ENCODE measurements at regions not wholly inside any gene's neighbourhood (a gene's known extent, or its start where the extent isn't known, plus 50 kb on each side); places are given as distances from the start of the nearest gene placed in this dataset.
A peak's percentile ranks its signal among the peaks of the same experiment; 100 is the strongest.

DNA sequence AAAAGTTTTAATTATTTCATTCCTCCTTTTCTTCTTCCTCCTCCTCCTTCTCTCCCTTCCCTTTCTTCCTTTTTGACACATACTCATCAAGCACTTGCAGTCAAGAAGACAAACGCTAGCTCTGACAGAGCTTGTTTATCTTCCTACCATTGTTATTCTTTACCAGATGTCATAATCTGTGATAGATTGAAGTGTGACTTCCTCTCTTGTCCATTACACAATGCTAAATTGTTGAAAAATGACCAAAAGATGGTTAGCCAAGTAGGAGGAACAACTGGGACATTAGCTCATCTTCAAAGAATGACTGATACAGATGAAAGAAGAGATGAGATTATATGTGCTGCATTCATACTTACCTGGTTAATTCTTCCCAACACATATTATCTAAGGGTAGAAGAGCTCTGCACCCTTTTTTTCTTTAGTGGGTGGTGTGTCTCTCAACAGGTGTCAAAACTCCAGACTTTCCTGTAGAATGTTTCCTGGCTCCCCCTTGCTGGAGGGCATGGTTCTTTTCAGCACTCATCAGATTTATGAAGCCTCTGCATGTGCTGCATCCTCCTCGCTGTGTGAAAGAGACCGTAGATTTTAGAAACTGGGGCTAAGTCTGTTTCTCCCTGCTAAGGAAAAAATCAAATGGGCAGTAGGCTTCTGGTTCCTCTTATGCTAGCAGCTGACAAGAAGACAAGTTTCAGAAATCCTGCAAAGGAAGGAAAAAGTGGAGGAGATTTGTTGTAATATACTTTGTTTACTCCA is 147.1 kb downstream of the TMX1 start:
- Histone ChIP-seq H3K27ac (ENCODE audit: extremely low read depth, low read depth, low read length) (no peak overlapping the region), H3K36me3 (ENCODE audit: control insufficient read depth in 2 of 2, insufficient read depth in 1 of 2, low read length in 2 of 2) (no peaks in the 10 kb centered on the region), H3K4me1 (ENCODE audit: control insufficient read depth, insufficient read depth, low read length) (no peaks in the 10 kb centered on the region), H3K4me3 (ENCODE audit: low read depth, low read length) (no peak overlapping the region), H3K9me3 (ENCODE audit: control insufficient read depth, insufficient read depth, low read depth, low read length) (no peaks in the 10 kb centered on the region)
- no peak for TF ChIP-seq ZBTB11 (tag by site-specific recombination; conservative IDR thresholded peaks at IDR 0.05; ENCODE audit: low read depth)
- peak; percentile 22; the same call in 1 of the 2 replicates for TF ChIP-seq SCRT2 (tag by site-specific recombination; IDR thresholded peaks at IDR 0.05)
- TF ChIP-seq, protein P1, sequence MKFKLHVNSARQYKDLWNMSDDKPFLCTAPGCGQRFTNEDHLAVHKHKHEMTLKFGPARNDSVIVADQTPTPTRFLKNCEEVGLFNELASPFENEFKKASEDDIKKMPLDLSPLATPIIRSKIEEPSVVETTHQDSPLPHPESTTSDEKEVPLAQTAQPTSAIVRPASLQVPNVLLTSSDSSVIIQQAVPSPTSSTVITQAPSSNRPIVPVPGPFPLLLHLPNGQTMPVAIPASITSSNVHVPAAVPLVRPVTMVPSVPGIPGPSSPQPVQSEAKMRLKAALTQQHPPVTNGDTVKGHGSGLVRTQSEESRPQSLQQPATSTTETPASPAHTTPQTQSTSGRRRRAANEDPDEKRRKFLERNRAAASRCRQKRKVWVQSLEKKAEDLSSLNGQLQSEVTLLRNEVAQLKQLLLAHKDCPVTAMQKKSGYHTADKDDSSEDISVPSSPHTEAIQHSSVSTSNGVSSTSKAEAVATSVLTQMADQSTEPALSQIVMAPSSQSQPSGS (tag by site-specific recombination; IDR thresholded peaks at IDR 0.05; ENCODE audit: low read depth): no peak
- TF ChIP-seq ZNF174 (tag by site-specific recombination; IDR thresholded peaks at IDR 0.05): no peak
- no peak for TF ChIP-seq ZNF792 (tag by site-specific recombination; IDR thresholded peaks at IDR 0.05)
- ChIA-PET POLR2A (interaction anchor here (0.6 kb wide), 1 partner anchor 189 kb away, joined by 3 read pairs; no protein-coding TSS in a partner anchor), CTCF (interaction anchor here (0.6 kb wide), 1 partner anchor 12 kb away, joined by 5 read pairs; no protein-coding TSS in a partner anchor)

- H3K4me3 ChIP-seq (ENCODE audit: low read depth, low read length): no peak overlapping the region
- no peaks in the 10 kb centered on the region for H3K4me1 ChIP-seq (ENCODE audit: control insufficient read depth, insufficient read depth, low read length)
- H3K9me3 ChIP-seq (ENCODE audit: control insufficient read depth, insufficient read depth, low read depth, low read length): no peaks in the 10 kb centered on the region
- ChIA-PET POLR2A (no interaction called here), CTCF (no interaction called here)
- no peak for TF ChIP-seq GLIS2 (tag by site-specific recombination; IDR thresholded peaks at IDR 0.05)
- no peak for TF ChIP-seq GLI4 (tag by site-specific recombination; IDR thresholded peaks at IDR 0.05)
- no peak for TF ChIP-seq ZNF394 (tag by site-specific recombination; IDR thresholded peaks at IDR 0.05; ENCODE audit: borderline replicate concordance)
- no peak for TF ChIP-seq ZNF629 (tag by site-specific recombination; IDR thresholded peaks at IDR 0.05)
- TF ChIP-seq ZBTB8A (tag by site-specific recombination; IDR thresholded peaks at IDR 0.05): no peak
- TF ChIP-seq ZNF274 (IDR thresholded peaks at IDR 0.05; ENCODE audit: low read length): no peak
- no peak for TF ChIP-seq ZNF274 (tag by site-specific recombination; IDR thresholded peaks at IDR 0.05; ENCODE audit: borderline replicate concordance)
- TF ChIP-seq EGR2 (tag by site-specific recombination; IDR thresholded peaks at IDR 0.05; ENCODE audit: low read depth): no peak
- TF ChIP-seq REPIN1 (tag by site-specific recombination; IDR thresholded peaks at IDR 0.05; ENCODE audit: low read depth): no peak
- no peak for TF ChIP-seq ZNF132 (tag by site-specific recombination; IDR thresholded peaks at IDR 0.05; ENCODE audit: borderline replicate concordance)
- no peak overlapping the region for H3K27ac ChIP-seq (ENCODE audit: extremely low read depth, low read depth, low read length)
- no peaks in the 10 kb centered on the region for H3K36me3 ChIP-seq (ENCODE audit: control insufficient read depth in 2 of 2, insufficient read depth in 1 of 2, low read length in 2 of 2)
These were observed 152.4 kb downstream of the TMX1 start for GRCh38 chr14:51392416-51392815.

DNA sequence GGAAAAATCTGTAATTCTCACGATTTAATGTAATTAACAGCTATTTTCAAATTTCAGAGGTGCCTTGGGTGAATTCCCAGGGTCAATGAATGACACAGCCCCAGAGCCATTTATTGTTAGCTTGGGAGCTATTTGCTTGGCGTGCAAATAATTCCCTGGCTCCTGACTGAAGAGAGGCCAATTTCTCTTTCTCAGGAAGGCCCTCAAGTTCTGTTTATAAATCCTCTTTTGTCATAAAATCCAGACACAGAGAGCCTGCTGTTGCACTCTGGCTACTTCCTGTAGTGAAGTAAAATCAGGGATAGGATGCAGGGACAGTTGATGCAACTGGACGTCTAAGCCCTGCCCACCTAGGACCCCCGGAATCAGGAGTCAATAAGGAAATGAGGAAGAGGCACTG is 154.3 kb downstream of the TMX1 start:
- ChIA-PET POLR2A (no interaction called here), CTCF (interaction anchor here (1.5 kb wide), 1 partner anchor 382 kb away, joined by 6 read pairs; no protein-coding TSS in a partner anchor)
- no peak overlapping the region for H3K27ac ChIP-seq (ENCODE audit: extremely low read depth, low read depth, low read length)
- no peaks in the 10 kb centered on the region for H3K9me3 ChIP-seq (ENCODE audit: control insufficient read depth, insufficient read depth, low read depth, low read length)
- no peaks in the 10 kb centered on the region for H3K4me1 ChIP-seq (ENCODE audit: control insufficient read depth, insufficient read depth, low read length)
- no peak overlapping the region for H3K4me3 ChIP-seq (ENCODE audit: low read depth, low read length)
- H3K36me3 ChIP-seq (ENCODE audit: control insufficient read depth in 2 of 2, insufficient read depth in 1 of 2, low read length in 2 of 2): no peaks in the 10 kb centered on the region
- TF ChIP-seq ZNF792 (tag by site-specific recombination; IDR thresholded peaks at IDR 0.05): no peak
- TF ChIP-seq, protein P2, sequence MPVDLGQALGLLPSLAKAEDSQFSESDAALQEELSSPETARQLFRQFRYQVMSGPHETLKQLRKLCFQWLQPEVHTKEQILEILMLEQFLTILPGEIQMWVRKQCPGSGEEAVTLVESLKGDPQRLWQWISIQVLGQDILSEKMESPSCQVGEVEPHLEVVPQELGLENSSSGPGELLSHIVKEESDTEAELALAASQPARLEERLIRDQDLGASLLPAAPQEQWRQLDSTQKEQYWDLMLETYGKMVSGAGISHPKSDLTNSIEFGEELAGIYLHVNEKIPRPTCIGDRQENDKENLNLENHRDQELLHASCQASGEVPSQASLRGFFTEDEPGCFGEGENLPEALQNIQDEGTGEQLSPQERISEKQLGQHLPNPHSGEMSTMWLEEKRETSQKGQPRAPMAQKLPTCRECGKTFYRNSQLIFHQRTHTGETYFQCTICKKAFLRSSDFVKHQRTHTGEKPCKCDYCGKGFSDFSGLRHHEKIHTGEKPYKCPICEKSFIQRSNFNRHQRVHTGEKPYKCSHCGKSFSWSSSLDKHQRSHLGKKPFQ (tag by site-specific recombination; IDR thresholded peaks at IDR 0.05): no peak
- TF ChIP-seq ZNF624 (tag by site-specific recombination; IDR thresholded peaks at IDR 0.05): no peak
- no peak for TF ChIP-seq ZNF777 (tag by site-specific recombination; IDR thresholded peaks at IDR 0.05; ENCODE audit: borderline replicate concordance)
- no peak for TF ChIP-seq ZNF169 (tag by site-specific recombination; IDR thresholded peaks at IDR 0.05)
- TF ChIP-seq ZBTB44 (tag by site-specific recombination; IDR thresholded peaks at IDR 0.05): no peak
- no peak for TF ChIP-seq ZNF521 (tag by site-specific recombination; IDR thresholded peaks at IDR 0.05)
